ENCODE measurements at regions not wholly inside any gene's neighbourhood (a gene's known extent, or its start where the extent isn't known, plus 50 kb on each side); places are given as distances from the start of the nearest gene placed in this dataset.

- no peak for TF ChIP-seq EZH2 (IDR thresholded peaks at IDR 0.05; ENCODE audit: insufficient read depth, poor library complexity, severe bottlenecking)
- no peak for TF ChIP-seq EZH2phosphoT487 (IDR thresholded peaks at IDR 0.05; ENCODE audit: insufficient read depth, low read depth)
These were observed 325.3 kb downstream of the PRL start for GRCh38 chr6:21971541-21971940.
